Suprapubic skin (tissue), 4 donors: ENCODE measurements at regions not wholly inside any gene's neighbourhood (a gene's known extent, or its start where the extent isn't known, plus 50 kb on each side); places are given as distances from the start of the nearest gene placed in this dataset.
"Not testable (repeated sequence)": the region's sequence is repeated elsewhere in the genome, so short reads cannot be mapped to it uniquely, and the experiment has no call there.

ENCODE experiments used
- DNase-seq, 2 donors: peaks; one replicate each; pipeline ENCODE4 v3.0.0-alpha.2; 2019; ENCODE audit warnings: low spot score in 2 of 2
- H3K27ac ChIP-seq: fragments of 200-600 bp; sonication (generic); one replicate; pipeline ENCODE4 v1.5.1; 2019
- H3K27me3 ChIP-seq: fragments of 200-600 bp; sonication (generic); one replicate; pipeline ENCODE4 v1.5.1; 2019
- H3K36me3 ChIP-seq: fragments of 200-600 bp; sonication (generic); one replicate; pipeline ENCODE4 v1.5.1; 2019
- H3K4me1 ChIP-seq: fragments of 200-600 bp; sonication (generic); one replicate; pipeline ENCODE4 v1.5.1; 2019
- H3K4me3 ChIP-seq: fragments of 200-600 bp; sonication (generic); one replicate; pipeline ENCODE4 v1.5.1; 2019; ENCODE audit warnings: mild to moderate bottlenecking
- H3K9me3 ChIP-seq: fragments of 200-600 bp; sonication (generic); one replicate; pipeline ENCODE4 v1.5.1; 2019
- EP300 ChIP-seq: sonication (generic); formaldehyde crosslinking; IDR thresholded peaks from one replicate; pipeline ENCODE4 v1.6.1; 2017; ENCODE audit warnings: antibody characterized with exemption
- POLR2A ChIP-seq, 2 donors: fragments of 450-650 bp; IDR thresholded peaks; one replicate each; pipeline ENCODE4 v1.6.1; 2017; ENCODE audit warnings: antibody characterized with exemption in 2 of 2, mild to moderate bottlenecking in 2 of 2, moderate library complexity in 2 of 2
- POLR2AphosphoS5 ChIP-seq, 3 donors: sonication (generic); formaldehyde crosslinking; IDR thresholded peaks; one replicate each; pipeline ENCODE4 v1.6.1; 2017; ENCODE audit warnings: antibody characterized with exemption in 3 of 3
- WGBS: methylation state at CpG from one replicate; pipeline ENCODE4 v1.1.5; 2018; 5-methylcytosine and 5-hydroxymethylcytosine counted together
- TF ChIP-seq, protein P1 (sequence below), 2 donors: fragments of 200-600 bp in 1 of 2; fragments of 450-650 bp in 1 of 2; sonication (generic) in 1 of 2; IDR thresholded peaks; one replicate each; pipeline ENCODE4 v1.5.1; 2016 to 2019; ENCODE audit warnings: antibody characterized with exemption in 2 of 2, mild to moderate bottlenecking in 1 of 2, moderate library complexity in 1 of 2

DNA sequence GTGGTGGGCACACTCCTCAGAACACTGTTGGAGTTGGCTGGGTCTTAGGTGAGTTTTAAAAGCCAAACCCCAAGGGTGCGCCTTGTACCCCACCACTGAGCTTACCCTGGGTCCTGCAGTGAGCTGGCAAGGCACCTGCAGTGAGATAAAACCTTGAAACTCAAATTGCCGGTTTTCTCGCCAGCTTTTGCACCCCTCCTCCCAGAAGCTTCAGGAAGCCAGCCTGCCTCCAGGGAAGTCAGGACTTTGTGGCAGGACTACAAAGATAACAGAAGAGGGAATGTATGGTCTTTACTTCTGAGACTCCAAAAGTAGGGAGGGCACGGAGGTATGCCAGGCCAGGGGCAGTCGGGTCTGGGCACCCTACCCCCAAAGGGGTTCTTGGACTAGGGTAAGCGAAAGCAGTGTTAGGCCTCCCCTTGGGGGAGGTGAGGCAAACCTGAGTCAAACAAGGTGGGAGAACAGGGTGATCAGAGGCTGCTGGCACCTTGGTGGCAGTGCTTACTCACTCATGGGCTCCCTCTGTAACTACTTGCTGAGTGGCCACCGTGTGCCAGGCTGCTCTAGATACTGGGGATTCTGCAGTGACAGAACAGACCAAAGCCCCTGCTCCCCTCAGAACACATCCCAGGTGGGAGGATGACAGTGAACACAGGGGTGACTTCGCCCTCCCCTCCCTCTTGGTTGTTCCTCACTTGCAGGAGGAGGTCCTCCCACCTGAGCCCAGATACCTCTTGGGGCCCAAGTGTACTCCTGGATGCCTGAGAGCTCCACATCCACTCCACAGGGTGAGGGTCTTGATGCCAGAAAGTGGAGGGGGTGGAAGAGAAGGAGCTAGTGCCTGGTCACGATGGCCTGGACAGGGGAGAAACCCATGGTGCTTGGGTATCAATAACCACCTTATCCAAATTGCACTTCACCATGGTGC, 69.3 kb upstream of the RGPD5 start:
- TF ChIP-seq, protein P1, sequence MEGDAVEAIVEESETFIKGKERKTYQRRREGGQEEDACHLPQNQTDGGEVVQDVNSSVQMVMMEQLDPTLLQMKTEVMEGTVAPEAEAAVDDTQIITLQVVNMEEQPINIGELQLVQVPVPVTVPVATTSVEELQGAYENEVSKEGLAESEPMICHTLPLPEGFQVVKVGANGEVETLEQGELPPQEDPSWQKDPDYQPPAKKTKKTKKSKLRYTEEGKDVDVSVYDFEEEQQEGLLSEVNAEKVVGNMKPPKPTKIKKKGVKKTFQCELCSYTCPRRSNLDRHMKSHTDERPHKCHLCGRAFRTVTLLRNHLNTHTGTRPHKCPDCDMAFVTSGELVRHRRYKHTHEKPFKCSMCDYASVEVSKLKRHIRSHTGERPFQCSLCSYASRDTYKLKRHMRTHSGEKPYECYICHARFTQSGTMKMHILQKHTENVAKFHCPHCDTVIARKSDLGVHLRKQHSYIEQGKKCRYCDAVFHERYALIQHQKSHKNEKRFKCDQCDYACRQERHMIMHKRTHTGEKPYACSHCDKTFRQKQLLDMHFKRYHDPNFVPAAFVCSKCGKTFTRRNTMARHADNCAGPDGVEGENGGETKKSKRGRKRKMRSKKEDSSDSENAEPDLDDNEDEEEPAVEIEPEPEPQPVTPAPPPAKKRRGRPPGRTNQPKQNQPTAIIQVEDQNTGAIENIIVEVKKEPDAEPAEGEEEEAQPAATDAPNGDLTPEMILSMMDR (IDR thresholded peaks at IDR 0.05), result no peak
- TF ChIP-seq POLR2A (IDR thresholded peaks at IDR 0.05), result no peak
- no peak for TF ChIP-seq EP300
- no peak for TF ChIP-seq POLR2AphosphoS5 (IDR thresholded peaks at IDR 0.05)
- peaks cover 25% of the 10 kb centered on the region for H3K4me1 ChIP-seq
- no peaks in the 10 kb centered on the region for H3K27me3 ChIP-seq
- H3K36me3 ChIP-seq, result no peaks in the 10 kb centered on the region
- H3K27ac ChIP-seq, result no peak overlapping the region
- H3K4me3 ChIP-seq, result no peak overlapping the region
- DNase-seq, result peak in 1 of 2 donors; percentile 44
- WGBS, result 67% methylated on average over 9 of the region's 9 CpGs
- no peaks in the 10 kb centered on the region for H3K9me3 ChIP-seq

DNA sequence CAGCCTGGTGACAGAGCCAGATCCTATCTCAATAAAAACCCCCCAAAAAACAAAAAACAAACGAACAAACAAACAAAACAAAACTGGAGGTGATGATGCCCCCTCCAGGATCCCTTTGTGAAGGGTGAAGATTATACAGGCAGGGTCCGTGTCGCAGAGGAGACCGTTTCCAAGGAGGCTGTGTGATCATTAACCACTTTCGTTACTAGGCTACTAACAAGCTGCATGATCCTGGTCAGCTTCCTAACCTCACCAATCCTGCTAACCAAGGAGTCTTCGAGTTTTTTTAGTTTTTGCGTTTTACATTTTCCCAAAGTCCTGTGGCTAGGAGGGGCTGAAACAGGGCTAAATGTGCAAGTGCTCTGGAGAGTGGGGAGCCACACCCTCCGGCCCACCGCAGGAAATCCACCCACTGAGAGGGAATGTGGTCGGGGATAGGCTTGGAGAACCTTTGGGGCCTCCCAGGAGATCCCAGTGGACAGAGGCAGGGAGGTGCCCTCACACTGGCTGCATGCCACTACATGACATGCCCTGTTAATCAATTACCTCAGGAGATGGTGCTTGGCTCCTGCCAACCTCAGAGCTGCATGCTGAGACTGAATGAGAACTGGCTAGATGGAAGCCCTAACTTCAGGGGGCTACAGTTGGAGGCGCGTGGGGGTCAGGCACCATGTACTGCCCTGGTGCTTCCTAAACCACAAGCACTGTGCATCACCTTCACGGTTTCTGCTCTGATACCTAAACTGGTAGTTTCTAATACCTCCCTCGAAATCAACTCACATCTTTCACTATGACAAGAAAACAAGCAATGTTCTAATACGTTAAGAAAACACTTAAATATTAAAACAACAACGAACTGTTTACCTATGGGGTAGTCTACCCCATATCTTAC, 67.5 kb upstream of the RGPD5 start:
- TF ChIP-seq POLR2AphosphoS5 (IDR thresholded peaks at IDR 0.05) (no peak), POLR2A (IDR thresholded peaks at IDR 0.05) (no peak), EP300 (no peak)
- TF ChIP-seq, protein P1 (IDR thresholded peaks at IDR 0.05), result no peak
- peak; percentile 34 to 48 for DNase-seq
- no peaks in the 10 kb centered on the region for H3K27me3 ChIP-seq
- H3K9me3 ChIP-seq, result no peaks in the 10 kb centered on the region
- peaks cover 12% of the 10 kb centered on the region for H3K4me1 ChIP-seq
- H3K27ac ChIP-seq, result no peak overlapping the region
- no peaks in the 10 kb centered on the region for H3K36me3 ChIP-seq
- WGBS, result 79% methylated on average over 16 of the region's 16 CpGs
- H3K4me3 ChIP-seq, result no peak overlapping the region

DNA sequence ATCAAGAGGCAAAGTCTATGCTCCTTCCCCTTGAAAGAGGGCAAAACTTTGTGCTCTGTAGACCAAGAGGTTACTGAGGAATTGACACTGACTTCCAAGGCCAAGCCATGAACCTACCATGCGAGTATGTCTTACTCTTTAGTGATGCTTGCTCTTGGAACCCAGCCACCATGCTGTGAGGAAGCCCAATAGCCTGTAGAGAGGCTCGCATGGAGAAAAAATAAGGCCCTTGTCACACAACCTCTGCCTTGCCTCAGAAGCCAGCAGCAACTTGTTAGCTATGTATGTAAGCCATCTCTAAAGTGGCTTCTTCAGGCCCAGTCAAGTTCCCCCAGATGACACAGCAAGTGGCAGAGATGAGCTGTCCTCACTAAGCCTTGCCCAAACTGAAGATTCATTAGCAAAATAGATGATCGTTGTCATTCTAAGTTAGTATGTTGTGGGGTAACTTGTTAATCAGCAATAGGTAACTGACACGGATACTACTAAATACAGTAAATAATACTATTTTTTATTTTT, 66.1 kb upstream of the RGPD5 start:
- Histone ChIP-seq H3K4me3 (no peak overlapping the region), H3K27me3 (no peaks in the 10 kb centered on the region), H3K9me3 (no peaks in the 10 kb centered on the region), H3K4me1 (peaks cover 10% of the 10 kb centered on the region), H3K36me3 (no peaks in the 10 kb centered on the region), H3K27ac (no peak overlapping the region)
- TF ChIP-seq, protein P1 (IDR thresholded peaks at IDR 0.05), result no peak
- TF ChIP-seq POLR2AphosphoS5 (IDR thresholded peaks at IDR 0.05) (no peak), EP300 (no peak), POLR2A (IDR thresholded peaks at IDR 0.05) (no peak)
- peak in 1 of 2 donors; percentile 20 for DNase-seq
- 88% methylated on average over 4 of the region's 4 CpGs for WGBS

DNA sequence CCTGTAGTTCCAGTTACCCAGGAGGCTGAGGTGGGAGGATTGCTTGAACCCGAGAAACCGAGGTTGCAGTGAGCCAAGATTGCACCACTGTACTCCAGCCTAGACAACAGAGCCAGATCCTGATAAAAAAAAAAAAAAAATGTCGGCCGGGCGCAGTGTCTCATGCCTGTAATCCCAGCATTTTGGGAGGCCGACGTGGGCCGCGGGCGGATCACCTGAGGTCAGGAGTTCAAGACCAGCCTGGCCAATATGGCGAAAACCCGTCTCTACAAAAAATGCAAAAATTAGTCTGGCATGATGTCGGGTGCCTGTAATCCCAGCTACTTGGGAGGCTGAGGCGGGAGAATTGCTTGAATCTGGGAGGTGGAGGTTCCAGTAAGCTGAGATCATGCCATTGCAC, 60.4 kb upstream of the RGPD5 start:
- not testable (repeated sequence) for DNase-seq, H3K36me3 ChIP-seq, H3K27me3 ChIP-seq, H3K27ac ChIP-seq, H3K9me3 ChIP-seq, H3K4me3 ChIP-seq
- 87% methylated on average over 14 of the region's 14 CpGs for whole genome bisulfite sequencing
- peaks cover 13% of the 10 kb centered on the region for H3K4me1 ChIP-seq

DNA sequence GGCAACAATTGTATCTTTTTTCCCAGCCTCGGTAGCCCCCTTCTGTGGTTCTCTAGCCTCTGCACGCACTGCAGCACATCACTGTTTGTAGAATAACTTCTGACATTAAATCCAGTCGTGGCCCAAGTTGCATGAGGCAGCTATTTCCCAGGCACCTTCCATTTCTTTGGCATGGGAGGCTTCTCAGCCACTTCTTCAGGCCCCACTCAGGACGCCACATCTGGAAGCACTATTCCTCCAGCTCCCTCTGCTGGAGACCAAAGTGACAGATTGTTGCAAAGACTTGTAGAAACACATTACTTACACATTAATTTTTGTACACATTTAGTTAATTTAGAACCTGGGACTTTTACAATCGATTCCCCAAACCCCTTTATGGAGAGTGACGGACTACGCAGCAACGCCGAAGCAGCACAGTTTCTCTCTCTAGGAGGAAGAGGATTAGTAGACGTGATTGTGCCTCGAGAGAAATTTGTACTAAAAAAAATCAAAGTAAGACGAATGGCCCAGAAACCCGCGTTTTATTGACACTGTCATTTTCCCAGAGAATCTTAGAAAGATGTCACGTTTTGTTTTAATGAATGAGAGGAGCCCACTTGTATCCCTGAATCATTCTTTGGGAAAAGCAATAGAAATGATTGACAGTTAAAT, 57.8 kb upstream of the RGPD5 start:
- Histone ChIP-seq H3K4me1 (peaks cover 9% of the 10 kb centered on the region), H3K4me3 (no peak overlapping the region), H3K27me3 (no peaks in the 10 kb centered on the region), H3K27ac (no peak overlapping the region), H3K36me3 (no peaks in the 10 kb centered on the region), H3K9me3 (no peaks in the 10 kb centered on the region)
- WGBS, result 27% methylated on average over 15 of the region's 15 CpGs
- no peak for DNase-seq
- TF ChIP-seq POLR2A (IDR thresholded peaks at IDR 0.05) (no peak), EP300 (no peak), POLR2AphosphoS5 (IDR thresholded peaks at IDR 0.05) (no peak)
- TF ChIP-seq, protein P1 (IDR thresholded peaks at IDR 0.05), result peak; percentile 42 to 69
